T-helper 2 cell (primary cell): ENCODE measurements at regions not wholly inside any gene's neighbourhood (a gene's known extent, or its start where the extent isn't known, plus 50 kb on each side); places are given as distances from the start of the nearest gene placed in this dataset.
"Not testable (repeated sequence)": the region's sequence is repeated elsewhere in the genome, so short reads cannot be mapped to it uniquely, and the experiment has no call there.

Source experiments
- DNase-seq, 5 experiments: peaks; one replicate each; pipeline versions ENCODE4 v3.0.0 to v3.0.0-alpha.2; 2012 to 2022

DNA sequence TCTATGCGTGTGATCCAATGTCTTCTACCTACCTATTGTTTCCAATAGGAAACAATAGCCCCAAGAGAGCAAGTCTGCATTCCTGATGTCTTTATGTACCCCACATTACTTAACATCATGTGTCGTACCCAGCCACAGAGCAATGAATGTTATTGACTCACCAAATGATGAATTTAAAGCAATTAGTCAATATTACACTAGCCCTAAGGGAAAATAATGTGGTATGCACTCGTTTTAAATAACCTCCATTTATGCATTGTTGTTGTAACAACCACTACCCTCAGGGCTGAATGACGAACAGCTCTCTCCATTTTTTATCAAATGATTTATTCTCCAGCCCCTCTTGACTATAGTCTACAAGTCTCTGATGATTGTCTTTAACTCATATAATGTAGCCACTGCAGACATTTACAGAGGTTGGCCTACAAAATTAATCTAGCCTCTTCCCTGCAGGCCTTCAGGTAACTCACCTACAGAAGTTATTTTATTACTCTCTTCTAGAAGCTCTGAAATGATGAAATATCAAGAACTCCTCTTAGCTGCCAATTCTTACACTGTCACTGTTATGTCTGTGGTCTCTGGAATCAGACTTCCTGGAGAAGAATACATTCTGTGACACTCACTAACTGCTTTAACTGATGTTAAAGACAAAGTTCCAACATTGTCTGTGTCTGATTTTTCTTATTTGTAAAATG, 601.7 kb upstream of the GRIA3 start:
- DNase-seq, result no peak

GRCh38 chrX:122582975-122583305, 601.1 kb upstream of the GRIA3 start:
- DNase-seq, result no peak

- DNase-seq, result no peak
Measured at GRCh38 chrX:122583551-122583950, 600.5 kb upstream of the GRIA3 start.

- DNase-seq, result no peak
Measured at GRCh38 chrX:122584981-122585380, 599.1 kb upstream of the GRIA3 start.

DNA sequence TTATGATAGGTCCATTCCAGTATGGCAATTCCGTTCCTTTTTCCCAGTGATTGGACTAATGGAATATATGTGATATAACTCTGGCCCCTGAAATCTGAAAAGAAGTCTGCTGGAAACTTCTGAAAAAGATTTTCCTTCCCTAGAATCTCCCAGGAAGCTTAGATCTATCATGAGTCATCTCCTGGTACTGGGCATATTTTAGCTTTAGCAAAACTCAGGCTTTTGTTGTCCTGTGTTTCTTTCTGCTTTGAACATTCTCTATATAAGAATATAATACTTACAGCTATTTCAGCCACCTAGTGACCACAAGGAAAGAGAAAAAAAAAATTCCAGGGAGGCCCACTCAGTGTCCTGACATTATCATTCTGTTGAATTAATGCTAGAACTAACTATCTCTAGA, 597.2 kb upstream of the GRIA3 start:
- DNase-seq, result no peak

DNA sequence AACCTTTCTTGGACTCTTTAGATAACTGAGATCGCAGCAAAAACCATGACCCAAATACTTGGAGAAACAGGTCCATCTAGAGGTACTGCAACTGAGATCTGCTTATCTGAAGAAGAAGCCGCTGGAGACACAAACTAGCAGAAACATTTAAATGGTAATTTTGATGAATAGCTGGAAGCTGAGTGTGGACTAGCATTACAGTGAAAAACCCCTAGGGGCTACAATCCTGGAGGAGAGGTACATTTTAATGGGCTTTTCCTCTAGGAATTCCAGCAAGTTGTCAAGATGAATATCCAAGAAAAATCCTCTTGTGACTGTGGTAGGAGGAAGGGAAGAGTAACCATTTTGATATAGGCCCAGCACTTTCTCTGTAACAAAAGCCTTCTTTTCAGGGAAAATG, 592.5 kb upstream of the GRIA3 start:
- DNase-seq, result no peak

DNA sequence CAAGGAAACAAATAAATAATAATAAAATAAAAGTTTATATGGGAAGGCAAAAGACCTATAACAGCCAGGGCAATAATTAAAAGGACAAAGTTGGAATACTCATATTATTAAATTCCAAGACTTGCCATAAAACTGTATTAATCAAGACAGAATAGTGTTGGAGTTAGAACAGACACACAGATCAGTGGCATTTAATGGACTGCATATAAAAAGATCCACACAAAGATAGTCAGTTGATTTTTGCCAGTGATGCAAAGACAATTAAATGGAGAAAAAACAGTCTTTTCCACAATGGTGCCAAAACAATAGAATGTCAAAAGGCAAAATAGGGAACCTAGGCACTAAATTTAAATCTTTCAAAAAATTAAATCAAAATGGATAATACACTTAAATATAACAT, 587.1 kb upstream of the GRIA3 start:
- no peak for DNase-seq

DNA sequence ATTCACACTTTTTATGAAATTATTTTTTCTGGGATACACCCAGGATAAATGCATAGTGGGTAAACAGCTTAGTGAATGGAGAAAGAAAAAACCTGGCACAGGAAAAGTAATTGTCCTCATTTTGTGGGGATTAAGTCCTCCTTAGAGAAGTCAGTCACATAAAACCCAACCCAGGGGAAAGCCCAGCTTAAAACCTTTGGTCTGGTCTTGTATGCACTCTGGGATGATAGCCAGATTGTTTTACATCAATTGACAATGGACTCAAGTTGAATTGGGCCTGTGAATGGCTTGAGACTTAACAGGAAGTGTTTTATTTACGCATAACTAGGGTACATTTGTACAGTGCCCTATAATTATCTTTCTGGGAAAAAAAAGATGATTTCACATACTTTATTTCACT, 561.3 kb upstream of the GRIA3 start:
- DNase-seq, result no peak

DNA sequence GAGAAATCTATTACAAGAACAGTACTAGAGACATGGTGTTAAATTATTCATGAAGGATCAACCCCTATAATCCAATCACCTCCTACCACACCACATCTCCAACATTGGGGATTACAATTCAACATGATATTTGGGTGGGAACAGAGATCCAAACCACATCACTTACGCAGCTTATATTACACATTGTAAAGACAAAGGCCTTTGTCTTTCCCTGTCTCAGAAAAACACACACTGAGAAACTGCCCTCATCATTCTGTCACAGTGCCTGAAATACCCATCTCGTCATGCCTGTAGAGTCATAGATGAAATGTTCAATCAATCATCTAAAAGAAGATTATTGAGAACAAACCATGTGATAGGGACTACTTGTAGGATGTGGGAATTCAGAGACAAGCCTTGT, 558.8 kb upstream of the GRIA3 start:
- no peak for DNase-seq

DNA sequence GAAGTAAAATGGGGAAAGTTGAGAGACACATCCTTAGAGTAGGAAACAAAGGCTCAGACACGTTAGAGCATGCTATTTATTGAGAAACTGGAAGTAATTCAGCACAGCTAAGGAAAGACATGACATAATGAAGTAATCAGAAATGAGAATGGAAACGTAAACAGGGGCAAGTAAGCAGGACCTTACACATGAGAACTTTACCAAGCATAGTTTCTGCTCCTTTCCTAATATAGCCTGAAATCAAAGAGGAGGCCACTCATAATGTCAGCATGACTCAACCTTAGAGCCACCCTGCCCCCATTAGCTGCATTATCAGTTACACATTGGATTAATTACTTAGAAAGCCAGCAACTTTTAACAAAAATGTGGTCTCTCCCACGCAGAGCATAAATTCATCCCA, 558.3 kb upstream of the GRIA3 start:
- no peak for DNase-seq

- DNase-seq, result no peak
Measured at GRCh38 chrX:122626871-122627270, 557.2 kb upstream of the GRIA3 start.

DNA sequence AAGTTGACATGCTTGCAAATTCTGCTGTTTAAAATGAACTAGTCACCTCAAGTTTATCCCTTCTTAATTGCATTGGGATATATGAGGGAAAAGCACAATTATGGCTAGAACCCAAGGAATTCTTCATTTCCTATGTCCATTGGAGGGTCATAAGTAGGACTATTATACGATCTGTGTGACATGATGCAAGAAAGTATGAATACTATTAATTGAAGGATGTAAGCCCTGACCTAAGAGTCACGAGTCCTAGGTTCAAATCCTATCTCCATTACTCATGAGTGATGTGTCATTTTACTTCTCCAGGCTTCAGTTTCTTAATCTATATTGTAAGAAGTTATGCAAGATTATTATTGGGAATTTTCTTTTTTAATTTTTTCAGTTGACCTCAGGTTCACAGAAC, 542.9 kb upstream of the GRIA3 start:
- DNase-seq, result no peak

DNA sequence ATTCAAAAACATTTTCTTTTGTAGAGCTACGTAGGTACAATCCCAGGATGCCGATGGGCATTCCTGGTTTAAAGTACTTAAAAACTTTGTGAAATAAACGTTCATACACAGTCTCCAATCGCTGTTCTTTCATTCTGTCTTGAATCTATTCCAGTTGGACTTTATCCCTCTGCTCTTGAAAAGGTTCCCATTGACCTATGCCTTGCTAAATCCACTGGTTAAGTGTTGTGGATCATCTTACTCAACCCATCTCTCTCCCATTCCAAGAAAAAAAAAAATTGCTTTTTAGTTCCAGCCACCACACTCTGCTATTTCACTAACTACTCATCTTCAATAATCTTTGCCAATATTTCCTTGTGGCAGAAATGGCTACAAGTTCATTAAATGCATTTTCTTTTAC, 542.3 kb upstream of the GRIA3 start:
- no peak for DNase-seq

DNA sequence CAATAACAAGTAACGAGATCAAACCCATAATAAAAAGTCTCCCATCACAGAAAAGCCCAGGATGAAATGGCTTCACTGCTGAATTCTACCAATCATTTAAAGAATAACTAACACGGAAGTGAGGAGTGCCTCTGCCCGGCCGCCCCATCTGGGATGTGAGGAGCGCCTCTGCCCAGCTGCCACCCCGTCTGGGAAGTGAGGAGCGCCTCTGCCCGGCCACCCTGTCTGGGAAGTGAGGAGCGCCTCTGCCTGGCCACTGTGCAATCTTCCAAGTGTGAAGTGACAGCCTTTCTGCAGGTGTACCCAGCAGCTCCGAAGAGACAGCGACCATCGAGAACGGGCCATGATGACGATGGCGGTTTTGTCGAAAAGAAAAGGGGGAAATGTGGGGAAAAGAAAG, 528.8 kb upstream of the GRIA3 start:
- DNase-seq, result not testable (repeated sequence)

- no peak for DNase-seq
Measured at GRCh38 chrX:122666601-122667000, 517.5 kb upstream of the GRIA3 start.

GRCh38 chrX:122667667-122668066, 516.4 kb upstream of the GRIA3 start:
- no peak for DNase-seq

DNA sequence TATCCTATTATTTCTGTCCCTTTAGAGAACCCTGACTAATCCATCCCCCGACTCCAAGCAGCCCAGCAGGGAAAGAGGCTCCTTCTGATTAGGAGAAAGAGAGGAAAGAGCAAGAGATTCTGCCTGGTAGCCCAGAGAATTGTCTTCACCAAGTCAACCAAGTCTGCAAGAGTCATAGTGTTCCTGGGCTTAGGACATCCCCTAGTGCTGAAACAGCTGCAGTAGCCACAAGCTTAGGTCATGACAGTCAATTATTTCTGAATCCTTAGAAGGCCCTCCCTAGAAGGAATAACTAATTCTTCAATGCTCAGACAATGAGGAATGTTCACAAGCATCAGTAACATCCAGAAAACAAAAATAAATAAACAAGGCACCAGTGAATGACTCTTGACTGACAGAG, 480.3 kb upstream of the GRIA3 start:
- DNase-seq, result no peak

GRCh38 chrX:122739770-122740169, 444.3 kb upstream of the GRIA3 start:
- no peak for DNase-seq

- DNase-seq, result no peak
Measured at GRCh38 chrX:122770581-122770980, 413.5 kb upstream of the GRIA3 start.

GRCh38 chrX:122771933-122772332, 412.1 kb upstream of the GRIA3 start:
- DNase-seq, result no peak

GRCh38 chrX:122777766-122778165, 406.3 kb upstream of the GRIA3 start:
- no peak for DNase-seq

GRCh38 chrX:122783918-122784317, 400.2 kb upstream of the GRIA3 start:
- no peak for DNase-seq

- DNase-seq, result no peak
Measured at GRCh38 chrX:122787231-122787630, 396.8 kb upstream of the GRIA3 start.

DNA sequence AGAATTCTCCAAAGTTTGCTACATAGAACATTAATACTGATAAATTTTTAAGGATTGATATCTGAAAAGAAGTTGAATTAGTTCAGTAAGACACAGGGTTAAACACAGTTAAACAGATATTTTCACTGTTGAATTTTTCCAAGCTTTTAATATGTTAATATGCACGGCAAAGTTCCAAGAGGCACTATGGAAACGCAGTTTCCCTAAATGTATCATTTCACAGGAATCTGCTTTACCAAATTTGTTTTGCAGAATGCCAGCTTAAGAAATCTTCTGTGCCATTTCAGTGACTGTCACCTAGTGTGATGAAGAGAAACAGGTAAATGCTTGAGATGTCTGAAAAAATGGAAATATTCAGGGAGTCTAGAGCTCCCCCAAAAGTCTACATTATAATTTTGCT, 395.9 kb upstream of the GRIA3 start:
- DNase-seq, result no peak

DNA sequence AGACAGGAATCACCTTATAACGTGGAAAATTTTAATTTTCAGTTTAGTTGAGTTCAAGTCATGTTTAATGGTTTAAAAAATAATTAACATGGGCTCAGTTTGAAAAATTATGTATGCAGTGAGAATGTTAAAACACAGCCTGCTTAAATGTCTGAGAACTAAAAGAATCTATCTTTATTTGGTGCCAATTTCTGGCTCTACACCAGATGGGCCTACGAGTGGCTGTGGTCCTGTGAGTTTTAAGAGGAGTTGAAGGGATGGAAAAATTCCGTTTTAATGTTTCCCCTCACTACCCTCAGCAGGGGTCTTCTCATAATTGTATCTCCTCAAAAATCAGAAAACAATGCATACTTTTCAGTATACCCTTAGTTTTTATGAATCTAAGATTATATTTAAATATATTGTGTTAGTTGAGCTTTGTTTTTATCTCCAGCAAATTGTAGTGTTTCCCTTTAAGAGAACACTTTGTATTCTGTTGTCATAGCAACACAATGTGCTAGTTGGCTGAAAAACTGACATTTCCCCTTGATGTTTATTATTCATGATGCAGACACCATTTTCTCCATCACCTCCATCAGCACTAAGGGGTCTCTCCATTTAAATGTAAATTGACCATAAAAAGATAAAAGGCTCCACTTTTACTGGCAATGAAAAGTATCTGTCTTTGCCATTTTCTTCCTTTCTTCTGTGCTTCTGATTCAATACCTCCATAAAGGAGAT, 393.5 kb upstream of the GRIA3 start:
- DNase-seq, result no peak
